ENCODE measurements at regions not wholly inside any gene's neighbourhood (a gene's known extent, or its start where the extent isn't known, plus 50 kb on each side); places are given as distances from the start of the nearest gene placed in this dataset.

DNA sequence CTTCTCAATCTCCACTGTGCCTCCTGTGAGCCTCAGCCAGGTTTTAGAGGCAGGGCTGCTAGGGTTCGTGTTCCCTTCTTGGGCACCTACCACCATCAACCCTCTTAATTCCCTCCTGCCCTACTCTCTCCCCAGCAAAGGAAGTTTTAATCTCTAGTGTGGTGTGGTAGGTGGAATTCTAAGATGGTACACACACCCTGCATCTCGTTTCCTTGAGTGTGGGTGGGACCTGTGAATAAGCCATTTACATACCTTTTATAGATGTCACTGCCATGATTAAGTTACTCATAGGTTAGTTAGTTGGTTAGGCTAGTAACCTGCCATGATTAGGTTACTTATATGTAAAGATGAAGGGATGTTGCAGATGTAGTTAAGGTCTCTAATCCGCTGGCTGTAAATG lies 114.8 kb upstream of the VRK1 start:
- Histone ChIP-seq H3K27ac (no peak overlapping the region), H3K27me3 (no peaks in the 10 kb centered on the region), H3K4me1 (no peaks in the 10 kb centered on the region), H3K36me3 (no peaks in the 10 kb centered on the region), H3K4me3 (no peak overlapping the region), H3K9me3 (no peaks in the 10 kb centered on the region)
- intact Hi-C loops (cut with DNase I; ENCODE audit: low total_unique reads), result no loop called here
- TF ChIP-seq EP300 (IDR thresholded peaks at IDR 0.05; ENCODE audit: low read depth) (no peak), POLR2AphosphoS5 (IDR thresholded peaks at IDR 0.05) (no peak), POLR2A (IDR thresholded peaks at IDR 0.05) (no peak)
- TF ChIP-seq, protein P1, sequence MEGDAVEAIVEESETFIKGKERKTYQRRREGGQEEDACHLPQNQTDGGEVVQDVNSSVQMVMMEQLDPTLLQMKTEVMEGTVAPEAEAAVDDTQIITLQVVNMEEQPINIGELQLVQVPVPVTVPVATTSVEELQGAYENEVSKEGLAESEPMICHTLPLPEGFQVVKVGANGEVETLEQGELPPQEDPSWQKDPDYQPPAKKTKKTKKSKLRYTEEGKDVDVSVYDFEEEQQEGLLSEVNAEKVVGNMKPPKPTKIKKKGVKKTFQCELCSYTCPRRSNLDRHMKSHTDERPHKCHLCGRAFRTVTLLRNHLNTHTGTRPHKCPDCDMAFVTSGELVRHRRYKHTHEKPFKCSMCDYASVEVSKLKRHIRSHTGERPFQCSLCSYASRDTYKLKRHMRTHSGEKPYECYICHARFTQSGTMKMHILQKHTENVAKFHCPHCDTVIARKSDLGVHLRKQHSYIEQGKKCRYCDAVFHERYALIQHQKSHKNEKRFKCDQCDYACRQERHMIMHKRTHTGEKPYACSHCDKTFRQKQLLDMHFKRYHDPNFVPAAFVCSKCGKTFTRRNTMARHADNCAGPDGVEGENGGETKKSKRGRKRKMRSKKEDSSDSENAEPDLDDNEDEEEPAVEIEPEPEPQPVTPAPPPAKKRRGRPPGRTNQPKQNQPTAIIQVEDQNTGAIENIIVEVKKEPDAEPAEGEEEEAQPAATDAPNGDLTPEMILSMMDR (IDR thresholded peaks at IDR 0.05), result no peak
- no peak for DNase-seq
- 52 to 59% methylated on average over 3 of the region's 3 CpGs for WGBS, 2 donors (ENCODE audit: low coverage in 1 of 2)
- in situ Hi-C loops (cut with MboI; ENCODE audit: low pct_ligation_motif_present in 1 of 4, low pct_unique_long_range_greater_than_20kb in 1 of 4, low sequenced_read_pairs in 3 of 4), result no loop called here

- Histone ChIP-seq H3K36me3 (no peaks in the 10 kb centered on the region), H3K4me3 (no peak overlapping the region), H3K9me3 (no peaks in the 10 kb centered on the region), H3K4me1 (no peaks in the 10 kb centered on the region), H3K27ac (no peak overlapping the region), H3K27me3 (no peaks in the 10 kb centered on the region)
- no peak for DNase-seq
- TF ChIP-seq POLR2A (IDR thresholded peaks at IDR 0.05), result no peak
- TF ChIP-seq, protein P1 (IDR thresholded peaks at IDR 0.05), result no peak
- TF ChIP-seq EP300 (IDR thresholded peaks at IDR 0.05; ENCODE audit: low read depth), result no peak
- no peak for TF ChIP-seq POLR2AphosphoS5 (IDR thresholded peaks at IDR 0.05)
- intact Hi-C loops (cut with DNase I; ENCODE audit: low total_unique reads) (no loop called here), in situ Hi-C loops (cut with MboI; ENCODE audit: low pct_ligation_motif_present in 1 of 4, low pct_unique_long_range_greater_than_20kb in 1 of 4, low sequenced_read_pairs in 3 of 4) (no loop called here)
- 52 to 64% methylated on average over 3 to 8 of the region's 8 CpGs for WGBS, 2 donors (ENCODE audit: low coverage in 1 of 2)
These were observed 113.5 kb upstream of the VRK1 start for GRCh38 chr14:96683562-96684289.

- Histone ChIP-seq H3K27ac (no peak overlapping the region), H3K4me1 (no peaks in the 10 kb centered on the region), H3K27me3 (no peaks in the 10 kb centered on the region), H3K9me3 (no peaks in the 10 kb centered on the region), H3K36me3 (no peaks in the 10 kb centered on the region), H3K4me3 (no peak overlapping the region)
- no peak for DNase-seq
- in situ Hi-C loops (cut with MboI; ENCODE audit: low pct_ligation_motif_present in 1 of 4, low pct_unique_long_range_greater_than_20kb in 1 of 4, low sequenced_read_pairs in 3 of 4) (no loop called here), intact Hi-C loops (cut with DNase I; ENCODE audit: low total_unique reads) (no loop called here)
- TF ChIP-seq POLR2AphosphoS5 (IDR thresholded peaks at IDR 0.05), result no peak
- TF ChIP-seq, protein P1 (IDR thresholded peaks at IDR 0.05), result no peak
- TF ChIP-seq EP300 (IDR thresholded peaks at IDR 0.05; ENCODE audit: low read depth), result no peak
- no peak for TF ChIP-seq POLR2A (IDR thresholded peaks at IDR 0.05)
- WGBS, 2 donors (ENCODE audit: low coverage in 1 of 2), result 39 to 80% methylated on average over 1 to 3 of the region's 3 CpGs
These were observed 111.1 kb upstream of the VRK1 start for GRCh38 chr14:96686126-96686525.

- TF ChIP-seq POLR2A (IDR thresholded peaks at IDR 0.05), result no peak
- no peak for TF ChIP-seq POLR2AphosphoS5 (IDR thresholded peaks at IDR 0.05)
- TF ChIP-seq EP300 (IDR thresholded peaks at IDR 0.05; ENCODE audit: low read depth), result no peak
- TF ChIP-seq, protein P1 (IDR thresholded peaks at IDR 0.05), result no peak
- intact Hi-C loops (cut with DNase I; ENCODE audit: low total_unique reads) (no loop called here), in situ Hi-C loops (cut with MboI; ENCODE audit: low pct_ligation_motif_present in 1 of 4, low pct_unique_long_range_greater_than_20kb in 1 of 4, low sequenced_read_pairs in 3 of 4) (no loop called here)
- Histone ChIP-seq H3K4me3 (no peak overlapping the region), H3K27ac (no peak overlapping the region), H3K36me3 (no peaks in the 10 kb centered on the region), H3K27me3 (no peaks in the 10 kb centered on the region), H3K4me1 (no peaks in the 10 kb centered on the region), H3K9me3 (no peaks in the 10 kb centered on the region)
- 80 to 85% methylated on average over 1 of the region's 1 CpG for WGBS, 2 donors (ENCODE audit: low coverage in 1 of 2)
- DNase-seq, result no peak
These were observed 108.6 kb upstream of the VRK1 start for GRCh38 chr14:96688629-96689028.

Measured in transverse colon (tissue), 4 donors.